Immature natural killer cell (primary cell): ENCODE measurements at regions not wholly inside any gene's neighbourhood (a gene's known extent, or its start where the extent isn't known, plus 50 kb on each side); places are given as distances from the start of the nearest gene placed in this dataset.

Experiments used
- DNase-seq, 3 donors: peaks; one replicate each; pipeline ENCODE4 v3.0.0; 2022; ENCODE audit warnings: mixed read lengths in 1 of 3
- H3K27ac Mint-ChIP-seq, 6 donors: one replicate each; pipeline ENCODE4 v1.8.0; 2020; ENCODE audit warnings: mixed read lengths in 6 of 6, mild to moderate bottlenecking in 5 of 6, inconsistent platforms in 4 of 6, moderate library complexity in 3 of 6
- H3K27me3 Mint-ChIP-seq, 3 donors: one replicate each; pipeline ENCODE4 v1.8.0; 2020 to 2021; ENCODE audit warnings: low read depth in 3 of 3, mild to moderate bottlenecking in 3 of 3, mixed read lengths in 3 of 3, moderate library complexity in 3 of 3, inconsistent platforms in 1 of 3
- H3K36me3 Mint-ChIP-seq, 3 donors: one replicate each; pipeline ENCODE4 v1.8.0; 2020; ENCODE audit warnings: mixed read lengths in 3 of 3, inconsistent platforms in 2 of 3, mild to moderate bottlenecking in 2 of 3
- H3K4me1 Mint-ChIP-seq, 2 donors: one replicate each; pipeline ENCODE4 v1.8.0; 2020; ENCODE audit warnings: inconsistent platforms in 2 of 2, mild to moderate bottlenecking in 2 of 2, mixed read lengths in 2 of 2, moderate library complexity in 1 of 2
- H3K4me3 Mint-ChIP-seq, 5 donors: one replicate each; pipeline ENCODE4 v1.8.0; 2020; ENCODE audit warnings: mild to moderate bottlenecking in 5 of 5, mixed read lengths in 5 of 5, inconsistent platforms in 3 of 5, moderate library complexity in 3 of 5
- H3K9me3 Mint-ChIP-seq, 6 donors: one replicate each; pipeline ENCODE4 v1.8.0; 2020; ENCODE audit warnings: mild to moderate bottlenecking in 6 of 6, mixed read lengths in 6 of 6, inconsistent platforms in 4 of 6, moderate library complexity in 3 of 6

DNA sequence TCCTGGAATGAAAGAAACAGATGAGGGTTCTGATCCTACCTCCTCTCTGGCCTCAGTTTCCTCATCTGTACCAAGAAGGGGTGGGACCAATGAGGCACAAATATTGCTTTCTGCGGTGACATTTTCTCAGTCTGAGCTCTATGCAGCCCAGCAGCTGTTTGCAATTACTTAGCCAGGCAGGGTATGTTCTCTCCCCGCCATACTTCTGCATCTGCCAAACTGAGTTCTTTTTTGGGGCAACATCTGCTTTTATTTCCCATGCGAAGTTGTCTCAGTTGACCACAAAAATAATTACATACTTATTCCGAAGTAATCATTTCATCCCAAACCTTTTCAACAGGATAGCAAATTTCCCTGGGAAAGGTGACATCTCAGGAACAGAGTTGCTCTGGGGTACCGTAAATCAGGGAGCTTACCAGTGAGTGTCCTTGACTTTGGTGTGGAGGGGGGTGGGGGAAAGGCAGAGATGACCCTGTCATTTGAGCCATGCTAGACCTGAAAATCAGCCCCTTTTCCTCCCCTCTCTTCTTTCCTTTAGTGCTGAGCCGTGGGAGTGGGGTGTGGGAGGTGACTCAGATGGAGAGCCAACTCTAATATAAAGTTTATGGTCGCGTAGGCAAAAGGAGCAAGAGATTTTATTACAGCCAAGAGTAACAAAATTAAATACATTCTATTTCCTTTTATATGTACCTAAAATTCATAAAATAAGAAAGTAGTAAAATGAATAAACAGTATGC, 165.7 kb upstream of the KL start:
- H3K36me3 Mint-ChIP-seq, result no peaks in the 10 kb centered on the region
- H3K9me3 Mint-ChIP-seq, result no peaks in the 10 kb centered on the region
- no peaks in the 10 kb centered on the region for H3K4me1 Mint-ChIP-seq

DNA sequence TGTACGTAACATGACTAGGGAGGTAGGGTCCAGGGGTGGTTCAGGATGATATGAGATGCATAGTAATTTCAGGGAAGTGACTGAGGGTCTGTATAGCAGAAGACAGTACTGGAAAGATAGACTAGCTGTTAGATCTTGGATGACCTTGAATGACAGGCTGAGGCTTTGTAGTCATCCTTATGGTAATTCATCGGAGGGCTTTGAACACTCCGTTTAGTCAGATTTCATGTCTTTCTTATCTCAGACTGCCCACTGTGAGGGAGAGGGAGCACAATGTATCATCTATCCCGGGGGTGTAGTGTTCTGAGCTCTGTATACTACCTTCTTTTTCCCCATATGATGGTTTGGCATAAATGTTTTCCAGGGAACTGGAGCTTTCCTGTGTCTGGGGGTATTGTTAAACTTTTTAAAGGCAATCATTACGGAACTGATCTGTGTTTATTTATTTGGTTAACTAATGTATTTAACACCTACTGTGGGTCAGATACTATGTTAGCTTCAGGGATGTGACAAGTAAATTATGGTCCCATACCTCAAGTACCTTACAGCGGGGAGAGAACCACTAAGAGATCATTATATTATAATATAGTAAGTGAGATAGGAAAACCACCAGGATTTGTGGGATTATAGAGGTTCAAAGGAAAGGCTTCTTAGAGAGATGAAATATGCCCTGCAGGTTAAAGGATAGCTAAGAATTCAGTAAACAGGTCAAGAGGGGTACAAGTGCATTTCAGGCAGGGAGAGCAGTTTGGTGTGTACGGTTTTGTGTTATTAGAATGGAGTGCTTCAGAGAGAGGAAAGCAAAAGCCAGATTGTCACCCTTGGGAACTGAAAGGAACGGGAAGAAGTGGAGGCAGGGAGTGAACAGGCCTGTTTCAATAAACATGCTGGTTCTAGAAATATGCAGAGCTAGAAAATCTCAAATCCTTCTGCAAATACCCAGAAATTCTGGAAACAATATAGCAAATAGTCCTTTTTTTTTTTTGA, 164.8 kb upstream of the KL start:
- peaks cover 0 to 11% (median 5%) of the 10 kb centered on the region in 3 donors for H3K27me3 Mint-ChIP-seq
- no peaks in the 10 kb centered on the region for H3K9me3 Mint-ChIP-seq
- no peak overlapping the region for H3K4me3 Mint-ChIP-seq
- no peaks in the 10 kb centered on the region for H3K36me3 Mint-ChIP-seq
- H3K4me1 Mint-ChIP-seq, result no peaks in the 10 kb centered on the region
- DNase-seq, result no peak
- H3K27ac Mint-ChIP-seq, result no peak overlapping the region

More for the DNA sequence above, 165.7 kb upstream of the KL start:
- Mint-ChIP-seq H3K27me3 (peaks cover 0 to 11% (median 4%) of the 10 kb centered on the region in 3 donors), H3K4me3 (no peak overlapping the region), H3K27ac (no peak overlapping the region)
- no peak for DNase-seq

DNA sequence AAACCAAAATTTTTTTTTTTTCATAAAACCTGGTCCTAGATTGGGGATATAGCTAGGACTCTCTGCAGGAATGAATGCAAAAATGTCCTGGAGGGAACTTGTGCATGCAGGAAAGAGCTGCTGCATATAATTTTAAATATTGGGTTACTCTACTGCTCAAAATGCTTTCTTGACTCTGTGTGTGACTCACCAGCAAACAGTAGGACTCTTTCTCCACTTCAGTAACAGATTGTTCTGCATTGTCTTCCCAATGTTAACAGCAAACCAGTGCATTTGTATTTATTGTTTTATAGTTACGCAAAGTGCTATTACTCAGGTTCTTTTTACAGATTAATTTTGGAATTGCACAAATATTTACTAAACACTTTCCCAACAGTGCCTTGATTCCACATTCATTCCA, 163.7 kb upstream of the KL start:
- Mint-ChIP-seq H3K27ac (no peak overlapping the region), H3K4me1 (no peaks in the 10 kb centered on the region), H3K9me3 (no peaks in the 10 kb centered on the region), H3K27me3 (peaks cover 3 to 11% (median 5%) of the 10 kb centered on the region in 3 donors), H3K4me3 (no peak overlapping the region), H3K36me3 (no peaks in the 10 kb centered on the region)
- no peak for DNase-seq

DNA sequence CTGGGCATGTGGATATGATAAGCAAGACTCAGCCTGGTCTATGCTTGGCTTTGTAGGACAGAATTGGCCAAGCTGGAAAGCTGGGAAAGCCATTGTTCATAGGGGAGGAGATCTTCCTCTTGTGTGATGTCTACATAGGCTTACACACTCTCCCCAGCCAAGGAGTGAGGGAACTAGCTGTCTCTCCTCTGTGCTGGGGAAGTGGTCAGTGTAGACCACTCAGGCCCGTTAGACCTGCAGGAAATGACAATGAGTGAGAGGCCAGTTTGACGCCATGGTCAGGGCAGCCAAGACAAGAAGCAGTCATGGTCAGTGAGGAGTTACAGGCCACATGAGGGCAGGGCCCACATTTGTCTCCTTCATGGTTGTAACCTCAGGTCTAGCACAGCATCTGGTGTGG, 159.1 kb upstream of the KL start:
- Mint-ChIP-seq H3K27ac (no peak overlapping the region), H3K9me3 (no peaks in the 10 kb centered on the region), H3K4me3 (no peak overlapping the region), H3K36me3 (no peaks in the 10 kb centered on the region), H3K4me1 (no peaks in the 10 kb centered on the region), H3K27me3 (peaks cover 0 to 3% (median 3%) of the 10 kb centered on the region in 3 donors)
- no peak for DNase-seq

DNA sequence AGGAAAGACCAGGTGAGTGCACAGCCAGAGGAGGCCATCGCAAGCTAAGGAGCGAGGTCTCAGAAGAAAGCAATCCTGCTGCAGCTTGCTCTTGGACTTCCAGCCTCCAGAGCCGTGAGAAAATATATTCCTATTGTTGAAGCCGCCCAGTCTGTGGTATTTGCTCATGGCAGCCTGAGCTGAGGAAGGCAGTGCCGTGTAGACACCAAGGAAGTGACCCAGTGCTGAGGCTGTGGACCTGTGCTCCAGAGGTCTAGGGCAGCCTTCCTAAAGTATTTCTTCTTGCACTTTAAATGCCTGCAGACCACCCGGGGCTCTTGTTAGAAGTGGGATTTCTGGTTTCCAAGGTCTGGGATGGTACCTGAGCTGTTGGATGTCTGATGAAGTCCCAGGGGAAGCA, 158.5 kb upstream of the KL start:
- no peaks in the 10 kb centered on the region for H3K36me3 Mint-ChIP-seq
- no peak for DNase-seq
- H3K4me3 Mint-ChIP-seq, result no peak overlapping the region
- no peaks in the 10 kb centered on the region for H3K4me1 Mint-ChIP-seq
- H3K27ac Mint-ChIP-seq, result no peak overlapping the region
- peaks cover 0 to 3% (median 3%) of the 10 kb centered on the region in 3 donors for H3K27me3 Mint-ChIP-seq
- no peaks in the 10 kb centered on the region for H3K9me3 Mint-ChIP-seq

DNA sequence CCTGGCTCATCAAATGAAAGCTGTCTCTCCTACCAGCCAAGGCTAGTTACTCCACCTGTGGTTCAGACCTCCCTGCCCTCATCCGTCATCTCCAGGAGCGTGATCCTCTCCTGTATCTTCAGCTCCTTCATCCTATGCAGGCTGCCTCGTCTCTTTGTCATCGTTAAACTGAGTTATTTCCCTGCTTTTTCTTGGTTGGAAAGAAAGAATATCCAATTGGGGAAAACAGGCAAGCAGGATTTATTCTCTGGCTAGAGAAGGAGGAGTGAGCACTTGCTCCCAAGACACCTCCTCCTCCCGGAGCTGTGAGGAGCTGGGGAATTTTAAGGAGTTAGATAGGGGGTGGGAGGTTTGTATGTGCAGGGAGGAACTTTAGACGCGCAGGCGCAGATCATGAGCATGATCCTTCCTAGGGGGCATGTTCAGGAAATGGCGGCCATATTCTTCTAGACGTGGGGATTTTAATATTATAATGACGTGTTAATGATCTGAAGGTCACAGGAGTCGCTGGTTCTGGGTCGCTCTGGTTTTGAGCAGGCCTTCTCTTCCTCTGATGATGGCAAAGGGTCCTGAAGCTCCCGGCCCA, 156.4 kb upstream of the KL start:
- H3K4me3 Mint-ChIP-seq, result no peak overlapping the region
- no peak overlapping the region for H3K27ac Mint-ChIP-seq
- peaks cover 0 to 3% (median 1%) of the 10 kb centered on the region in 3 donors for H3K27me3 Mint-ChIP-seq
- no peaks in the 10 kb centered on the region for H3K9me3 Mint-ChIP-seq
- H3K4me1 Mint-ChIP-seq, result no peaks in the 10 kb centered on the region
- no peaks in the 10 kb centered on the region for H3K36me3 Mint-ChIP-seq
- no peak for DNase-seq

DNA sequence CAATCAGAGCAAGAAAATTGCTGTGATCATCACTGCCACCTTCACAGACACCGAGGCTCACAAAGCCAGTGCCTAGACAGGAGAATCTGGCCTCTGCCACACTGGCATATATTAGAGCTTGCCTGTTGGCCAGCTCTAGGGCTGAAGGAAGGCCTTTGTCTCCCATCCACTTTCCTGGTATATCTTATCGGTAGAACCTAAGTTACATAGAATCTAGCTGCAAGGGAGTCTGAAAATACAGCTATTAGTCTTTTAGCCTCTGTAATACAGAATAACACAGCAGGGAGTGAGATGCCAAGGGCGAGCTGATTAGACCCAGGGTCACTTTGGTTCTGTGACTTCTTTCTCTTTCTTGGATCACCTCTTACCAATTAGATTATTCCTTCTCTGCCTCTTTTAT, 154.9 kb upstream of the KL start:
- Mint-ChIP-seq H3K27ac (no peak overlapping the region), H3K4me3 (no peak overlapping the region), H3K27me3 (peaks cover 0 to 3% (median 0%) of the 10 kb centered on the region in 3 donors), H3K4me1 (no peaks in the 10 kb centered on the region), H3K36me3 (no peaks in the 10 kb centered on the region), H3K9me3 (no peaks in the 10 kb centered on the region)
- DNase-seq, result no peak

DNA sequence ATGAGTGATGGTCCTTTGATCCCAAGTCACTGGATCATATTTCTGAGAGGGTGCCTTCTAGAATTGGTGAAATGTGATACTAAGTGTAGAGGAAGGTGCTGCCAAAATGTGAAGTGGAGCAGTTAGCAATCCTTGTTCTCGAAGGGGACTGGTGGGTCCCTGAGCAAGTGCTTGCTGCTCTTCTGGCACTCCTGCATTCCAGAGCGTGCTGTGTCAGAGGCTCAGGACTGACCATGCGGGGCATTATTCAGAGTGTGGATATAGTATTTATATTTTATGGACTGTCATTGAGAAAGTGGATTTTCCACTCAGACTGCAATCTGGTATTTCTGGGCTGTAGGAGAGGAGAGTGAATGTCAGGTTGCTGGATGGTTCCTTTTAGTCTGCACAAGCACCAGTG, 152.6 kb upstream of the KL start:
- H3K27me3 Mint-ChIP-seq, result no peaks in the 10 kb centered on the region
- no peak overlapping the region for H3K27ac Mint-ChIP-seq
- peaks cover 0 to 4% (median 0%) of the 10 kb centered on the region in 6 donors for H3K9me3 Mint-ChIP-seq
- no peak overlapping the region for H3K4me3 Mint-ChIP-seq
- no peak for DNase-seq
- no peaks in the 10 kb centered on the region for H3K36me3 Mint-ChIP-seq
- no peaks in the 10 kb centered on the region for H3K4me1 Mint-ChIP-seq

DNA sequence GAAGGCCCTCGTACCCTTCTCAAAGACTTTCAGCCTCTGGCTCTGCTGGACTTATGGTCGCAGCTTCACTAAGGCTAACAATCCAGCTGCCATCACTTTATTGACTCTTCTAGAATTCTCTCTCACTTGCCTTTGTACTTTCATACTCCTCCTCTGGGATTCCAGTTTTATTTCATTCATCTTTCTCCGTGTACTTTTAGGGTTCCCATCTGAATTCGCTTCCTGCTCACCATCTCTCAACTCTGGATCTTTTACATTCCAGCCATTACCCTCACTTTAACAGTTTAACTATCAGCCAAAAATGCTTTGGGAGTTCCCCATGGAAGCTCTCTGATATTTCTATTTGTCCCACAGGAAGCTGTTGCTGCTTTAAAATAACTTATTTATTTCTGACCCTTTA, 149.3 kb upstream of the KL start:
- H3K4me3 Mint-ChIP-seq, result no peak overlapping the region
- H3K27me3 Mint-ChIP-seq, result no peaks in the 10 kb centered on the region
- no peaks in the 10 kb centered on the region for H3K36me3 Mint-ChIP-seq
- H3K9me3 Mint-ChIP-seq, result peaks cover 0 to 4% (median 0%) of the 10 kb centered on the region in 6 donors
- no peak overlapping the region for H3K27ac Mint-ChIP-seq
- H3K4me1 Mint-ChIP-seq, result no peaks in the 10 kb centered on the region
- no peak for DNase-seq

DNA sequence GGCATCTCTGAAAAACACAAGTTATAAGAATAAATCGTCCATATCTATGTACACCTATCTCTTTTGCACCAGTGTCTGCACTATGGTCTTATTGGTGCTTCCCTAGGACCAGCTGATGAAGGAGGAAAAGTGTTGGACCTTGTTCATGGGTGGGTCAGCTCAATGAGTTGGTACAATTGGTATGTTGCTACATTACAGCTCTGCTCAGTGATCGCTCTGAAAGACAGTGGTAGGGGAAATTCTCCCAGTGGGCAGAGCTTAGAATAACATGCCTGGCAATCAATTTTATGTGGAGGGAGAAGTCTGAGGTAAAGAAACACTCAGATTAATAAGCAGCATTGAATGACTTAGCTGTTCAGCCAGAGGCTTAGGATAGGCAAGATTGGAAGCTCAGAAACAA, 138.7 kb upstream of the KL start:
- H3K36me3 Mint-ChIP-seq, result no peaks in the 10 kb centered on the region
- no peak for DNase-seq
- H3K27ac Mint-ChIP-seq, result no peak overlapping the region
- H3K27me3 Mint-ChIP-seq, result peaks cover 0 to 6% (median 2%) of the 10 kb centered on the region in 3 donors
- no peaks in the 10 kb centered on the region for H3K9me3 Mint-ChIP-seq
- no peaks in the 10 kb centered on the region for H3K4me1 Mint-ChIP-seq
- no peak overlapping the region for H3K4me3 Mint-ChIP-seq

DNA sequence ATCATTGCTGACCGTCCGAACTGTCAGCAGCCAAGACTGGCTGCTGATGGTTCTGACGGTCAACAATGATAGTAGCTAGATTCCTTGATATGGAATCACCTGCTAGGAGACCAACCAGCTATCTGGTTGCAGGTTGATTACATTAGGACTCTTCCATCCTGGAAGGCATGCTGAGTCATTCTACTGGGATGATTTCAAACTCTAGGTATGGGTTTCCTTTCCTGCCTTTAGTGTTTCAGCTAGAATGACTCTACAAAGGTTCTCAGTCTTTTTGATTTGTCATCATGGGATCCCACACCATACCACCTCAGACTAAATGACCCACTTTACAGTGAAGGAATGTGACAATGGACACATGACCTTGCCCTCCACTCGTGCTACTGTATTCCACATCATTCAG, 138.1 kb upstream of the KL start:
- no peaks in the 10 kb centered on the region for H3K4me1 Mint-ChIP-seq
- no peak overlapping the region for H3K4me3 Mint-ChIP-seq
- H3K27ac Mint-ChIP-seq, result no peak overlapping the region
- H3K36me3 Mint-ChIP-seq, result no peaks in the 10 kb centered on the region
- no peaks in the 10 kb centered on the region for H3K9me3 Mint-ChIP-seq
- H3K27me3 Mint-ChIP-seq, result peaks cover 0 to 6% (median 2%) of the 10 kb centered on the region in 3 donors
- DNase-seq, result no peak

DNA sequence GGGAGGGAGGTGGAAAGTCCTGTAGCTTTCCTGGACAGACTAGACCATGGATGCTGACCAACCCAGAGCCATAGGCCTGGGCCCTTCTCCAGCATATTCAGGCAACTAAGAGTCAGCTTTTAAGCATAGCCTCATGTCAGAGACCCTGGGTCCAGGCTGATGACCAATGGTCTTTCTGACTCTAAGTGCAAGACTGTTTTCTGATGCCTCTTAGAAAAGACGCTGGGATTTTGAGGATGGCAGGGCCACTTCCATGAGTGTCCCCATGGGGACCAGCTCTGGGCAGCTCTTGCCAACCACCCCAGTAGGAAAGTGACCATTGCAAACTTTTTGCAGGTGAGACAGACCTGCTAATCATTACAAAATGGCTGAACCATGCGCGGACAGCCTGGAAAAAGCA, 135.6 kb upstream of the KL start:
- H3K36me3 Mint-ChIP-seq, result no peaks in the 10 kb centered on the region
- no peaks in the 10 kb centered on the region for H3K9me3 Mint-ChIP-seq
- no peaks in the 10 kb centered on the region for H3K4me1 Mint-ChIP-seq
- H3K27me3 Mint-ChIP-seq, result peaks cover 0 to 6% (median 2%) of the 10 kb centered on the region in 3 donors
- no peak overlapping the region for H3K4me3 Mint-ChIP-seq
- no peak overlapping the region for H3K27ac Mint-ChIP-seq
- no peak for DNase-seq

DNA sequence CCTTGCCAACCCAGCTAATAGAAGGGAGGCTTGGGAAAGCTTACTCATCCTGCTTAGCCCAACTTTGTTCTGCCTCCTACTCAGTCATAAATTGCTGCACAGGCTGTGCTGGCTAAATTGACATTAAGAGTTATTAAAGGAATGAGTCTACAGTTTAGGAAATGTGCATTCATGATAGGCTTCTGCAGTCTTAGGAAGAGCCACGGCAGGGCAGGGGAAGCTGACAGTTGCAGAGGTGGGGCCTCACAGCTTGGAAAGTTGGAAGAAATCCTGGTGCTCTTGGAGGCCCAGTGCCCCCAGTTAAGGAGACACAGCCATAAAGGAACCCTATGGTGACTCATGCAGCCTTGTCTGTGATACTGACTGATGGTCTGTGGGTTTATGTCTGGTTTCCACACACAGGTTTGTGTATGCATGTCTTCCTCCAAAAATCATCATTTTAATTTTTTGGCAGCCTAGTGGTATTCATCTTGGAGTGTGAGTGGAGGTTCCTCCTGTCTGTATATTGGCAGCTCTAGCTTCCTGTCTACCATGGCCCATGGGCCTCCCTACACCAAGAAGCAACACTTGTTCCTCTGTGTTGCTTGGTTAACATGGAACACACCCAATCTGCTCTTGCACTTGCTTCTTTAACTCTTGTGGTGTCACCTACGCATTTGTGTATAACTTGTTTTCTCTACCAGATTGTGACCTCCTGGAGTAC, 135.0 kb upstream of the KL start:
- Mint-ChIP-seq H3K9me3 (no peaks in the 10 kb centered on the region), H3K4me1 (no peaks in the 10 kb centered on the region), H3K27me3 (peaks cover 0 to 6% (median 2%) of the 10 kb centered on the region in 3 donors), H3K27ac (no peak overlapping the region), H3K4me3 (no peak overlapping the region), H3K36me3 (no peaks in the 10 kb centered on the region)
- DNase-seq, result no peak

DNA sequence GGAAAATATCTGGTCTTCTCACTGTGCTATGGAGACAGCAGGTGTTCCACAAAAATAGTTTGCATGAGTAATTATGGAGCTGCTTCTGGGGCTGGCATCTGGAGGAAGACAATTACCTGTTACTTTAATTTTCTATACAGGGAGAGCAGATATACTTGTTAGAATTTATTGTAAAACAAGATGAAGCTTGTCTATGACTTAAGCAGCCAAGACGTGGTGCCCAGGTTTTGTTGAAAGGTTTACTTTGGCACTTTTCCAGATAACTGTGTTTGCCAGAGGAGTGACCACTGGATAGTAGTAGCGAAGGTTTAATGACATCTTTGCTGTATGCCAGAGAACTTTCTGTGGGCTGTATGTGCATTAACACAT, 134.5 kb upstream of the KL start:
- no peaks in the 10 kb centered on the region for H3K36me3 Mint-ChIP-seq
- peaks cover 0 to 6% (median 2%) of the 10 kb centered on the region in 3 donors for H3K27me3 Mint-ChIP-seq
- DNase-seq, result no peak
- H3K9me3 Mint-ChIP-seq, result no peaks in the 10 kb centered on the region
- H3K27ac Mint-ChIP-seq, result no peak overlapping the region
- H3K4me3 Mint-ChIP-seq, result no peak overlapping the region
- no peaks in the 10 kb centered on the region for H3K4me1 Mint-ChIP-seq
